Upper lobe of right lung (tissue), 1 donor: ENCODE measurements at regions not wholly inside any gene's neighbourhood (a gene's known extent, or its start where the extent isn't known, plus 50 kb on each side); places are given as distances from the start of the nearest gene placed in this dataset.

Source experiments
- ATAC-seq: fragments of 200-7000 bp; cut with Tn5 transposase; one replicate; pipeline ENCODE4 v1.9.1; 2020; ENCODE audit warnings: mild to moderate bottlenecking, moderate library complexity
- DNase-seq: peaks from one replicate; pipeline ENCODE4 v3.0.0-alpha.2; 2020
- H3K27ac ChIP-seq: fragments of 200-600 bp; one replicate; pipeline ENCODE4 v1.8.0; 2022
- H3K27me3 ChIP-seq: fragments of 200-600 bp; one replicate; pipeline ENCODE4 v1.8.0; 2022; ENCODE audit warnings: mild to moderate bottlenecking
- H3K36me3 ChIP-seq: fragments of 200-600 bp; one replicate; pipeline ENCODE4 v1.8.0; 2022
- H3K4me1 ChIP-seq: fragments of 200-600 bp; one replicate; pipeline ENCODE4 v1.8.0; 2022
- H3K4me3 ChIP-seq: fragments of 200-600 bp; one replicate; pipeline ENCODE4 v1.8.0; 2022; ENCODE audit warnings: mild to moderate bottlenecking
- H3K9me3 ChIP-seq: fragments of 200-600 bp; one replicate; pipeline ENCODE4 v1.8.0; 2022
- CTCF ChIP-seq: fragments of 200-600 bp; IDR thresholded peaks from one replicate; pipeline ENCODE4 v1.8.0; 2022; ENCODE audit warnings: antibody characterized with exemption
- intact Hi-C: fragments of 100-400 bp; cut with DNase I; formaldehyde crosslinking; loops from one replicate; pipeline ENCODE4 v1.11.0; 2022
- donor health status: DM: no; HTN: yes; CAD: no; lungs with severe emphysema.

DNA sequence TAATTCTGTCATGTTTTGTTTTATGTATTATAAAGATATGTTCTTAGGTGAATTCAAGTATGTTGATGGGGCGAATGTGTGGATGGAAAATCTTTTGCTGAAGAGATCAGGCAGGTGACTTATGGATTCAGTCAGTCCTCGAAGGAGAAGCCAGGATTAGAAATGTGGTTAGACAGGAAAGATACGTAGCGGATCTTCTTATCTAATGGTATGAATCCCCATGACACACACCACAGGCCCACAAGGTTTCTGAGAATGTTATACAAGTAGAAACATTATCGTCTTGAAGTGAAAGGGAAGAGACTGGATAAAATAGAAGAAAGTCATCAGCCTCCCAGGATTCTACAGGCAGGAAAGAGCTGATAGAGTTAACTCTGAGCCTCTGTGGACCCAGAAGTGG, 69.0 kb upstream of the RFXAP start:
- DNase-seq (no peak), ATAC-seq (no peak)
- Histone ChIP-seq H3K4me3 (no peak overlapping the region), H3K36me3 (no peaks in the 10 kb centered on the region), H3K27ac (no peak overlapping the region), H3K27me3 (no peaks in the 10 kb centered on the region), H3K4me1 (no peaks in the 10 kb centered on the region), H3K9me3 (no peaks in the 10 kb centered on the region)
- TF ChIP-seq CTCF: no peak
- intact Hi-C loops: no loop called here

GRCh38 chr13:36750461-36750860, 68.6 kb upstream of the RFXAP start:
- H3K27ac ChIP-seq: no peak overlapping the region
- H3K9me3 ChIP-seq: no peaks in the 10 kb centered on the region
- intact Hi-C loops: no loop called here
- no peaks in the 10 kb centered on the region for H3K4me1 ChIP-seq
- DNase-seq (no peak), ATAC-seq (no peak)
- no peaks in the 10 kb centered on the region for H3K36me3 ChIP-seq
- TF ChIP-seq CTCF: no peak
- H3K4me3 ChIP-seq: no peak overlapping the region
- H3K27me3 ChIP-seq: no peaks in the 10 kb centered on the region

DNA sequence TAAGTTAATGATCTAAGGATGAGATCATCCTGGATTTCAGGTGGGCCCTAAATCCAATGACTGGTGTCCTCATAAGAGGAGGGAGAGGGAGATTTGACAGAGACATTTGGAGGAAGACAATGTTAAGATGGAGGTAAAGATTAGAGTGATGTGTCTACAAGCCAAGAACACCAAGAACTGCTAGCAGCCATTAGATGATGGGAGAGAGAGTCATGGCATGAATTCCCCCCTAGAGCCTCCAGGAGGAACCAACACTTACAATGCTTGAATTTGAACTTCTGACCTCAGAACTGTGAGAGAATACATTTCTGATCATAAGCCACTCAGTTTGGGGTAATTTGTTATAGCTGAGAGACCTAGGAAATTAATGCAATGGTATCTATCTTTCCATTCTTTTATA, 68.1 kb upstream of the RFXAP start:
- Histone ChIP-seq H3K4me1 (no peaks in the 10 kb centered on the region), H3K27ac (no peak overlapping the region), H3K4me3 (no peak overlapping the region), H3K9me3 (no peaks in the 10 kb centered on the region), H3K36me3 (no peaks in the 10 kb centered on the region), H3K27me3 (no peaks in the 10 kb centered on the region)
- ATAC-seq (no peak), DNase-seq (no peak)
- no peak for TF ChIP-seq CTCF
- intact Hi-C loops: no loop called here

DNA sequence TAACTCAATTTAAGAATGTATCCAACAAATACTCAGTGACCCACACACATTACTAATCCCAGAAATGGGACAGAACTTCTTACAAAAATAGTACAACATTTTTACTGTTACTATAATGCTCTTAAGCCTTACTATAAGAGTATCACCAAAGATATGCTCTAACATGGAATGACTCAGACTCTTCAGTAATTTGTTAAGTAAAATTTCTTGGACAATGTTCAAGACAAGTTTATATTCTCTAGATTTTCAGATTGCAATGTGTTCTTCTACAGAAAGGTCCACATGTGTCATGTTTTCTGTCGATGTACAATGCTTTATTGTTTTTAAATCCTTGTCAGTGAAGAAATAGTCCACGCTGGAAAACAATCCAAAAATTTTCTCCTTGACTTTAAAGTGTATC, 66.3 kb upstream of the RFXAP start:
- H3K27ac ChIP-seq: no peak overlapping the region

GRCh38 chr13:36753176-36753575, 65.8 kb upstream of the RFXAP start:
- Histone ChIP-seq H3K4me1 (no peaks in the 10 kb centered on the region), H3K4me3 (no peak overlapping the region), H3K9me3 (no peaks in the 10 kb centered on the region), H3K27ac (no peak overlapping the region), H3K27me3 (no peaks in the 10 kb centered on the region), H3K36me3 (no peaks in the 10 kb centered on the region)
- TF ChIP-seq CTCF: no peak
- ATAC-seq (no peak), DNase-seq (no peak)
- intact Hi-C loops: no loop called here

More for the DNA sequence above, 66.3 kb upstream of the RFXAP start:
- intact Hi-C loops: no loop called here
- H3K27me3 ChIP-seq: no peaks in the 10 kb centered on the region
- no peaks in the 10 kb centered on the region for H3K9me3 ChIP-seq
- no peak for ATAC-seq
- H3K4me3 ChIP-seq: no peak overlapping the region
- no peak for DNase-seq
- no peaks in the 10 kb centered on the region for H3K36me3 ChIP-seq
- TF ChIP-seq CTCF: no peak
- H3K4me1 ChIP-seq: no peaks in the 10 kb centered on the region

- intact Hi-C loops: no loop called here
- ATAC-seq: peak; percentile 46
- H3K36me3 ChIP-seq: no peaks in the 10 kb centered on the region
- H3K27ac ChIP-seq: no peak overlapping the region
- no peaks in the 10 kb centered on the region for H3K9me3 ChIP-seq
- H3K4me3 ChIP-seq: no peak overlapping the region
- no peak for DNase-seq
- H3K4me1 ChIP-seq: no peaks in the 10 kb centered on the region
- H3K27me3 ChIP-seq: no peaks in the 10 kb centered on the region
- TF ChIP-seq CTCF: no peak
Observed at GRCh38 chr13:36758345-36758744, 60.7 kb upstream of the RFXAP start.
